Mammary epithelial cell (primary cell): ENCODE measurements at regions not wholly inside any gene's neighbourhood (a gene's known extent, or its start where the extent isn't known, plus 50 kb on each side); places are given as distances from the start of the nearest gene placed in this dataset.

Source experiments
- CTCF ChIP-seq, 2 donors: IDR thresholded peaks in 1 of 2; conservative IDR thresholded peaks in 1 of 2; 2 replicates each; pipeline ENCODE4 v1.5.1; 2011 to 2012; ENCODE audit warnings: inconsistent platforms in 2 of 2, low read length in 2 of 2, mild to moderate bottlenecking in 2 of 2, control low read depth in 1 of 2, low read depth in 1 of 2; ENCODE audit not compliant: insufficient read depth in 1 of 2; ENCODE audit errors: extremely low read depth in 1 of 2
- EZH2 ChIP-seq: IDR thresholded peaks from 2 replicates; pipeline ENCODE4 v1.6.1; 2012; ENCODE audit warnings: low read length, inconsistent platforms, borderline replicate concordance

GRCh38 chr15:26069231-26069641 lies 206.1 kb upstream of the ATP10A start:
- TF ChIP-seq EZH2 (no peak), CTCF (conservative IDR thresholded peaks at IDR 0.05 in 1 of 2, IDR thresholded peaks at IDR 0.05 in 1 of 2; ENCODE audit: extremely low read depth in 1 of 2, insufficient read depth in 1 of 2, low read depth in 1 of 2, low read length in 2 of 2) (no peak)
